ENCODE measurements at regions not wholly inside any gene's neighbourhood (a gene's known extent, or its start where the extent isn't known, plus 50 kb on each side); places are given as distances from the start of the nearest gene placed in this dataset.

- ATAC-seq (no peak), DNase-seq (no peak)
- intact Hi-C loops (cut with DNase I, micrococcal nuclease) = no loop called here
Observed at GRCh38 chr10:123463698-123464097, 202.5 kb upstream of the GPR26 start.

GRCh38 chr10:123464430-123465323 is 201.5 kb upstream of the GPR26 start:
- ATAC-seq = no peak
- intact Hi-C loops (cut with DNase I, micrococcal nuclease) = no loop called here
- DNase-seq = no peak

GRCh38 chr10:123470336-123470921 is 195.7 kb upstream of the GPR26 start:
- DNase-seq (no peak), ATAC-seq (no peak)
- intact Hi-C loops (cut with DNase I, micrococcal nuclease) = no loop called here

GRCh38 chr10:123471811-123472210 is 194.3 kb upstream of the GPR26 start:
- intact Hi-C loops (cut with DNase I, micrococcal nuclease) = no loop called here

GRCh38 chr10:123472606-123473005 is 193.5 kb upstream of the GPR26 start:
- no peak for DNase-seq
- ATAC-seq = no peak
- intact Hi-C loops (cut with DNase I, micrococcal nuclease) = no loop called here

More at GRCh38 chr10:123471811-123472210, 194.3 kb upstream of the GPR26 start:
- ATAC-seq (no peak), DNase-seq (no peak)

DNA sequence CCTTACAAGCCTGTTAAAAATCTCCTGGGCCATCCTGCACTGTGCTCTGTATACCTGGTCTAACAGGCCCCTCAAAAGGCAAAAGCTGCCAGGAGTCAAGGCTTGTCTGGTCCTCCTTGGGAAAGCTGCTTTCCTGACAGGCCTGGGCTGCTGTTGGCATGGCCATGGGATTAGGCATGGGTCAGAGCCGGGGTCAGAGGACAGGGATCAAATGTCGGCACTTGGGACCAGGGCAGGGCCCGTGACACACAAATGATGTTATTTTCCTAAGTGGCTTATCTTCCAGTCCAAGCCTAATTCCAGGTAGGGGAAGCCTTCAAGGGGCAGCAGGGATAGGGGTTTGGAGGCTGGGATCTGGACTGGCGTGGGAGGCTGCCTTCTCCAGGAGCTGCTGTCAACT is 191.5 kb upstream of the GPR26 start:
- no peak for DNase-seq
- intact Hi-C loops (cut with DNase I, micrococcal nuclease) = no loop called here
- ATAC-seq = no peak

GRCh38 chr10:123475466-123475865 is 190.7 kb upstream of the GPR26 start:
- no peak for DNase-seq
- ATAC-seq = no peak
- intact Hi-C loops (cut with DNase I, micrococcal nuclease) = no loop called here

DNA sequence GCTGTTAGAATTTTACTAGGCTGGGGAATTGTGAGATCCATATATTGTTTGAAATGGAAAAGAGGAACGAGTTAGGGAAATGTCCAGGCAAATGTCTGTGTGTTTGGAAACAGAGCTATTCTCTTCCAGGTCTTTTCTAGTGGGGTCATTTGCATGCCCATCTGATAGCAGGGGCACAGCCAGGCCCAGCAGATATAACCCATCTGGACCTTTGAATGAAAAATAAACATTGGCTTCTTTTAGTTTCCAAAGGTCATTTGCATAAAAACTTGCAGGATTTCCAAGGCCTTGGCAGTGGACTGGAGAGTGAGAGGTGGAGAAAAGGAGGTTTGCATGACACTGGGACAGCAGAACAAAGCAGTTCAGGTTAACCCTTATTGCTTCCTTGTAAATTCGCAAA is 188.0 kb upstream of the GPR26 start:
- intact Hi-C loops (cut with DNase I, micrococcal nuclease) = no loop called here
- DNase-seq (no peak), ATAC-seq (no peak)

DNA sequence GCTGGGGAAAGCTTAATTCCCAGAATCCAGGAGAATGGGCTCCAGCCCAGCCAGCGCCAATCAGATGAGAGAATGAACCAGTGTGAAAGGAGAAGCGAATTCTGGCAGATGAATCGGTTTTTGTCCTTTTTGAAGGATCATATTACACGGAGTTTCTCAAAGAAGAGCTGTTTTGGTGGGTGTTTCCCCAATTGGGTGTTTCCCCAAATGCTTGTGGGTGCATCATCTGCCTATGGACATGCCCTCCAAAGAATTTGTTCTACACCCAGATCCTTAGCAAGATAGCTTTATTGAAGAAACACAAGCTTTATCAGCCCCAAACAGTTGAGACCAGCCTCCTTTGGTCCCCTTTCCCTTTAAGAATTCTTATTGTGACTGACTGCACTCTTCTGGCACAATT is 186.5 kb upstream of the GPR26 start:
- intact Hi-C loops (cut with DNase I, micrococcal nuclease) = no loop called here
- DNase-seq (no peak), ATAC-seq (no peak)

DNA sequence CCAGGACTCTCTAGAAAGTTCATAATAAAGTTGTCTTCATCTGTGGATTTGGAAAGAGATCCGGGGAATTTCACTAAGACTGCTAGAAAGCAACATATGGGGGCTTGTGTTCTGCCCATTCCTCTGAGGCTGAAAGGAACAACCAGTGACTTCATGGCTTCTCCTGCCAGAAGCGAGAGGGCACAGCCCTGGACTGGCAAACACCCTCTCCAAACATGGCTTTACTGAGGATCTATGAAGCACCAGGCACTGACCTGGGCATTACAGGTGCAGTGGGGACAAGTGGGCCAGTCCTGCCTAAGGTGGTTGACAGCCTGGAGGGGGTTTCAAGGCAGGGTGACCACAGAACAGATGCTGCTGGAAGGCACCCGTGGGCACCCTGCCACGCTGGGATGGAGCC is 185.8 kb upstream of the GPR26 start:
- DNase-seq (no peak), ATAC-seq (no peak)
- intact Hi-C loops (cut with DNase I, micrococcal nuclease) = no loop called here

DNA sequence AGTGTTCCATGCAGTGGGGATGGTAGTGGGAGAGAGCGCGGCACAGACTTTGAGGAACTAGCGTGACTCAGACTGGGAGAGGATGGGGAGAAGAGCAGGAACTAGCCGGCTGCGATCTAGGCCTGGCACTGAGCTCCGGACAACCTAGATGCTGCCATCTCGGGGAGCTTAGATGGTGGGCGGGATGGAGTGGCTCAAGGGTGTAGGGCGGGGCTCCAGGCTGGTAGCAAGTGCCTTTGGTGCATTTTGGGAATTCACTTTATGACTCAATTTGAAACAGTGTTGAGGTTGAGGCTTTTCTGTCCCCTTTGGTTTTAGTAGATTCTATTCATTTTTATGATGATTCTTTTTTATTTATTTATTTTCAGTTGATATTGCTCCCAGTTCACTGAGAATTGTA is 185.3 kb upstream of the GPR26 start:
- intact Hi-C loops (cut with DNase I, micrococcal nuclease) = no loop called here
- ATAC-seq (no peak), DNase-seq (no peak)

- ATAC-seq = peak; percentile 66
- intact Hi-C loops (cut with DNase I, micrococcal nuclease) = no loop called here
- no peak for DNase-seq
Observed at GRCh38 chr10:123484722-123485121, 181.4 kb upstream of the GPR26 start.

GRCh38 chr10:123485341-123485960 is 180.7 kb upstream of the GPR26 start:
- intact Hi-C loops (cut with DNase I, micrococcal nuclease) = no loop called here
- ATAC-seq (peak; percentile 34), DNase-seq (no peak)

DNA sequence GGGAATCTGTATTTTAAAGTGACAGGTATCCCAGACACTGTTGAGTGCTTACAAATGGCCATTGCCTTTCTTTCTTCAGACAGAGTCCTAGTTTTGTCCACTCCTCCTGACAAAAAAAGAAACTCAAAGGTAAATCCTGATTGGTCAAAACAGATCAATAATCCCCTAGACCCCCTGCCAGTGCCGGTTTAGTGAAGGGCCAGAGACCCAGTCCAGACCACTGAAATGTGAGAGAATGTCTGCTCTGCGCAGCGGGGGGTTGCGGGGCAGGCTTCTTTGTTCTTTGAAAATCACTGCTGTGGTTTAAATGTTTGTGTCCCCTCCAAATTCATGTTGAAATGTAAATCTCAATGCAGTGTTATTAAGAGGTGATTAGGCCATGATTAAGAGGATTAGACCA is 177.7 kb upstream of the GPR26 start:
- intact Hi-C loops (cut with DNase I, micrococcal nuclease) = no loop called here
- DNase-seq (no peak), ATAC-seq (no peak)

DNA sequence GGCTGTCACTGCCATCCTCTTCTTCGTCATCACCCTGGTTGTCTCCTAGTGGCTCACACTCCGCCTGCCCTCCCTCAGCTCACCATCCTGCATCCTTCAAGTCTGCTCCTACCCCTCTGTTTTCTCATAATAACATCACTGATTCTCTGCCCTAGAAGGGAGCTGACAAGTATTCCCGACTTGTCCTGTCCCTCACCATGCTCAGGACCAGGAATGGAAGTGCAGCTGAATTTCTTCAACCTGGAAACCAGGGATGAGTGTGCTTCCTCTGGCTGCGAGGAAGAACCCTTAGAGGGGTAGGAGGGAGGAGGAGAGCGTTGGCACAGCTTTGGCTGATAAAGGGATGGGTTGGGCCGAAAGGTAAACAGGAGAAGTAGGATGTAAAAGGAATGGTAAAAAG is 174.8 kb upstream of the GPR26 start:
- intact Hi-C loops (cut with DNase I, micrococcal nuclease) = no loop called here
- ATAC-seq (no peak), DNase-seq (no peak)

DNA sequence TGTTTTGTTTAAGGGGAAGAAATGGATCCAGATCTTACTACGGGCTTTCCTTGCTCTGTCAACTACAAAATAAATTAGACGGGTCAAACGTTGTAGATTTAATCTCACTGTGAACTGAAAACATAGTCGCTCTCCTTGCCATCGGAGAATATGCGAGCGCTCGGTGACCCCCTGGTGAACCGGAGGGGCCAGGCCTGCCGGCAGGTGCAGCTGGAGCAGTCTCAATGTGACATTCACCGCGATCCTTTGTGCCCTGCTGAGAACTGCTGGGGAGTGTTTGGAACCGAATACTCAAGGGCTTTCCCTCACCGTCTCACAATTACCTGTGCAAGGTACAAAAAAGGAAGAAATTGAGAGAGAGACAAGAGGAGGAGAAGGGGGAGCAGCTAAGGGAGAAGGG is 174.1 kb upstream of the GPR26 start:
- DNase-seq (no peak), ATAC-seq (no peak)
- intact Hi-C loops (cut with DNase I, micrococcal nuclease) = no loop called here

DNA sequence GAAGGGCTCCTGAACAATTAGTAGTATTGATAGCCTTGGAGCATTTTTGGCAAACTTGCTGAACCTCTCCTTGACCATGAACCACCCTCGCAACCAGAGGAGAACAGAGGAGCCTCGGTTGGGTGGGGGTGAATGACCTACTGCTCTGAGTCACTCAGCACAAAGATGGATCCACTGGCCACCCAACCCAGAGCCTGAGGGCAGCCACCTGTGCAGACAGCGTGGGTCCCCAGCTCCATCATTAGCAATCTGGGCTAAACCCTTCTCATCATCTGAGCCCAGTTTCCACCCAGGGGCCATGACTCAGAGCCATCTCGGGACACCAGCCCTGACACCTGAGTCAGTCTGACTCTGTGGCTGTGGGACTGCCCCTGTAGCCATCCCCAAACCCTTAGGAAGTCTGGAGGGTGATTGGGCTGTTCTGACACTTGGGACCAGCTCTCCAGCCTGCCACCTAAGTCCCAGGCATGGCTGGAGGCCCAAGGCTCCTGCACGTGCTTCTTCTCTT is 171.8 kb upstream of the GPR26 start:
- no peak for DNase-seq
- intact Hi-C loops (cut with DNase I, micrococcal nuclease) = no loop called here
- no peak for ATAC-seq

DNA sequence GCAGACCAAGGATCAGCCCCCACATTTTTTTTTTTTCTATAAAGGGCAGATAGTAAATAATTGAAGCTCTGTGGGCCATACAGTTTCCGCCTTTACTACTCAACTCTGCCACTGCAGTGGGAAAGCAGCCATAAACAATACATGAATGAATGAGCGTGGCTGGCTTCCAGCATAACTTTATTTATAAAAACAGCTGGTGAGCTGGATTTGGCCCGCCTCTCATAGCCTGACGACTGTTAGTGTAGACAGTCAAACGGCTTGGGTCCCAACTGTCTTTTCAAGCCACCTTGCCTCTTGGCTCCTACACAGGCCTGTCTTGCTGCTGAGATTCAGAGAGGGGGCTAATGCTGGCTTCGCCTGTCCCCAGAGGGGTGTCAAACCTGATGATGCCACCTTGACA is 169.8 kb upstream of the GPR26 start:
- intact Hi-C loops (cut with DNase I, micrococcal nuclease) = no loop called here
- peak; percentile 35 for ATAC-seq
- DNase-seq = peak in 1 of 2 donors; percentile 8

DNA sequence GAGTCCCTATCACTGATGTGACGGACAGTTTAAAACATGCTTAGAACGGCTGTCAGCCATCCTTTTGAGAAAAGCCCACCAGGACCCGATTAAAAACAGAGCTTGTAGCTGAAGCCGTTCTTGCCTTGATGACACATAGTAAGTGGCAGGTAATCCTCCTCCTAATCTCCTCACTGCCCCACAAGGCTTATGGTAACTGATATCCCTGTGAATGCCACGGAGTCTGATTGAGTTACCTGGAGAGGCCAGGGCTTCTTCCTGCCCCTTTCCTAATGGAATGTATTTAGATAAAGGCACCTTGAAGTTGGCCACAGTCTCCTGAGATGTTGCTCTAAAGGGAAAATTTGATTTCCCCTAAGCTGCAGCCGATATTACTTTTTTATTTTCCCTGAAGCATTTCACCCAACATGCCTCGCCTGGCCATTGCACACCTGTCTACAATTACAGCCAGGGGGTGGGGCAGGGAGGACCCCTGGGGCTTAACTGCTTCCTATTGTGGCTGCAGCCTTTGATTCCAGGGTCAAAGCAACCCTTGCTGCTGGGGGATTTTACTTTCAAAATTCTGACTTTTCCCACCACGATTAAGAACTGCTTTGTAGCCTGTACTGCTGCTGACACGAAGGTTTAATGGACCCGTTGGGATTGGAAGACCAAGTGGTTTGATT is 169.0 kb upstream of the GPR26 start:
- DNase-seq (no peak), ATAC-seq (no peak)
- intact Hi-C loops (cut with DNase I, micrococcal nuclease) = no loop called here

- DNase-seq = no peak
- intact Hi-C loops (cut with DNase I, micrococcal nuclease) = no loop called here
- no peak for ATAC-seq
Observed at GRCh38 chr10:123500110-123500509, 166.0 kb upstream of the GPR26 start.

Data from left colon (tissue), 2 donors.